Glutamatergic neuron (in vitro differentiated cells): ENCODE measurements at regions not wholly inside any gene's neighbourhood (a gene's known extent, or its start where the extent isn't known, plus 50 kb on each side); places are given as distances from the start of the nearest gene placed in this dataset.

Experiments used
- DNase-seq: peaks from one replicate; pipeline ENCODE4 v3.0.0; 2022
- H3K27ac Mint-ChIP-seq: one replicate; pipeline ENCODE4 v1.8.0; 2020; ENCODE audit warnings: mild to moderate bottlenecking, mixed read lengths, inconsistent platforms; ENCODE audit not compliant: unreplicated experiment
- H3K27me3 Mint-ChIP-seq: one replicate; pipeline ENCODE4 v1.8.0; 2020; ENCODE audit warnings: mild to moderate bottlenecking, moderate library complexity, mixed read lengths, inconsistent platforms; ENCODE audit not compliant: unreplicated experiment
- H3K36me3 Mint-ChIP-seq: one replicate; pipeline ENCODE4 v1.8.0; 2020; ENCODE audit warnings: mild to moderate bottlenecking, mixed read lengths, inconsistent platforms; ENCODE audit not compliant: unreplicated experiment
- H3K4me1 Mint-ChIP-seq: one replicate; pipeline ENCODE4 v1.8.0; 2020; ENCODE audit warnings: mild to moderate bottlenecking, low read depth, mixed read lengths, inconsistent platforms; ENCODE audit not compliant: unreplicated experiment
- H3K4me3 Mint-ChIP-seq: one replicate; pipeline ENCODE4 v1.8.0; 2020; ENCODE audit warnings: mild to moderate bottlenecking, mixed read lengths, inconsistent platforms; ENCODE audit not compliant: unreplicated experiment
- H3K9me3 Mint-ChIP-seq: one replicate; pipeline ENCODE4 v1.8.0; 2020; ENCODE audit warnings: mild to moderate bottlenecking, moderate library complexity, mixed read lengths, inconsistent platforms; ENCODE audit not compliant: unreplicated experiment
- TF ChIP-seq, protein P1 (sequence below): fragments of 200-600 bp; sonication (generic); IDR thresholded peaks from one replicate; pipeline ENCODE4 v1.5.0; 2021; ENCODE audit not compliant: partially characterized antibody, unreplicated experiment

DNA sequence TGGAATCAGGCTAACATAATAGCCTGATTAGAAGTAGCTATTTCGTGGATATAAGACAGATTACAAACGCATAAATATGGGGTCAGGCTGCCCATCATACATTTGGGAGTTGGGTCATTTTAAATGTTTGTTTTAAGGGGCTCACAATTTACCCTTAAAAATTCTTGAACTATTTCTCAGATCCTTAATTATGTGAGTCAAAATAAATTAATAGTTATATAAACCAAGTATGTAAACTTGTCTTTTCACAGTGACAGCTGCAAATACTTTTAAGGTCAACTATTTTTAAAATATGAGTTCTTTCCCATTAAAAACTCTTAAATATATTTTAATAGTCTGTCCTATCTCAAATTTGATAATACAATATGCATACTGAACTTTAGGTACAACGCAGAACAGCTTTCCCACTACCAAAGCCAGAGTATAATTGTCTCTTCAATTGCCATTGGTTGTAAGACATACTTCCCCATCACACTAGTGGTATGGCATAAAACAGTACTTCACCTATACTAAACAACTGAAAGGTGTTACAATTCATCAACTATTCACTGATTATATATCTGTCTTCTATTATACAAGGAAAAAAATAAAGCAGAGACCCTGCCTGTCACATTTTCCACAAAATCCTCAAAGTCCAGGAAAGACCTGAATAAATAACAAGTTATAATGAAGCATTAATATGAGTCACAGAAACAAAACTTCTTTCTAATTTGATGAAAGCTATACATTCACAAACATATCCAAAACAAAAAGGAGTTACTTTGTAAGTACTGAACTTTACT lies 80.8 kb upstream of the COL21A1 start:
- Mint-ChIP-seq H3K36me3 (no peaks in the 10 kb centered on the region), H3K27ac (no peak overlapping the region), H3K27me3 (no peaks in the 10 kb centered on the region), H3K4me1 (no peaks in the 10 kb centered on the region), H3K9me3 (no peaks in the 10 kb centered on the region), H3K4me3 (no peak overlapping the region)
- TF ChIP-seq, protein P1, sequence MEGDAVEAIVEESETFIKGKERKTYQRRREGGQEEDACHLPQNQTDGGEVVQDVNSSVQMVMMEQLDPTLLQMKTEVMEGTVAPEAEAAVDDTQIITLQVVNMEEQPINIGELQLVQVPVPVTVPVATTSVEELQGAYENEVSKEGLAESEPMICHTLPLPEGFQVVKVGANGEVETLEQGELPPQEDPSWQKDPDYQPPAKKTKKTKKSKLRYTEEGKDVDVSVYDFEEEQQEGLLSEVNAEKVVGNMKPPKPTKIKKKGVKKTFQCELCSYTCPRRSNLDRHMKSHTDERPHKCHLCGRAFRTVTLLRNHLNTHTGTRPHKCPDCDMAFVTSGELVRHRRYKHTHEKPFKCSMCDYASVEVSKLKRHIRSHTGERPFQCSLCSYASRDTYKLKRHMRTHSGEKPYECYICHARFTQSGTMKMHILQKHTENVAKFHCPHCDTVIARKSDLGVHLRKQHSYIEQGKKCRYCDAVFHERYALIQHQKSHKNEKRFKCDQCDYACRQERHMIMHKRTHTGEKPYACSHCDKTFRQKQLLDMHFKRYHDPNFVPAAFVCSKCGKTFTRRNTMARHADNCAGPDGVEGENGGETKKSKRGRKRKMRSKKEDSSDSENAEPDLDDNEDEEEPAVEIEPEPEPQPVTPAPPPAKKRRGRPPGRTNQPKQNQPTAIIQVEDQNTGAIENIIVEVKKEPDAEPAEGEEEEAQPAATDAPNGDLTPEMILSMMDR = no peak
- no peak for DNase-seq

- Mint-ChIP-seq H3K36me3 (no peaks in the 10 kb centered on the region), H3K27ac (no peak overlapping the region), H3K9me3 (no peaks in the 10 kb centered on the region), H3K4me3 (no peak overlapping the region), H3K27me3 (no peaks in the 10 kb centered on the region), H3K4me1 (no peaks in the 10 kb centered on the region)
- no peak for DNase-seq
- TF ChIP-seq, protein P1 = no peak
Observed at GRCh38 chr6:56324396-56324795, 77.0 kb upstream of the COL21A1 start.

- no peaks in the 10 kb centered on the region for H3K9me3 Mint-ChIP-seq
- DNase-seq = no peak
- no peaks in the 10 kb centered on the region for H3K36me3 Mint-ChIP-seq
- H3K4me3 Mint-ChIP-seq = no peak overlapping the region
- H3K4me1 Mint-ChIP-seq = no peaks in the 10 kb centered on the region
- no peaks in the 10 kb centered on the region for H3K27me3 Mint-ChIP-seq
- H3K27ac Mint-ChIP-seq = no peak overlapping the region
- TF ChIP-seq, protein P1 = no peak
Observed at GRCh38 chr6:56318851-56319250, 71.5 kb upstream of the COL21A1 start.

GRCh38 chr6:56314683-56315523 lies 67.5 kb upstream of the COL21A1 start:
- H3K36me3 Mint-ChIP-seq = no peaks in the 10 kb centered on the region
- no peak overlapping the region for H3K4me3 Mint-ChIP-seq
- no peaks in the 10 kb centered on the region for H3K9me3 Mint-ChIP-seq
- H3K27ac Mint-ChIP-seq = no peak overlapping the region
- TF ChIP-seq, protein P1 = peak; percentile 91
- no peaks in the 10 kb centered on the region for H3K4me1 Mint-ChIP-seq
- no peaks in the 10 kb centered on the region for H3K27me3 Mint-ChIP-seq
- peak; percentile 31 for DNase-seq
